ENCODE measurements at regions not wholly inside any gene's neighbourhood (a gene's known extent, or its start where the extent isn't known, plus 50 kb on each side); places are given as distances from the start of the nearest gene placed in this dataset.
"Not testable (repeated sequence)": the region's sequence is repeated elsewhere in the genome, so short reads cannot be mapped to it uniquely, and the experiment has no call there.

DNA sequence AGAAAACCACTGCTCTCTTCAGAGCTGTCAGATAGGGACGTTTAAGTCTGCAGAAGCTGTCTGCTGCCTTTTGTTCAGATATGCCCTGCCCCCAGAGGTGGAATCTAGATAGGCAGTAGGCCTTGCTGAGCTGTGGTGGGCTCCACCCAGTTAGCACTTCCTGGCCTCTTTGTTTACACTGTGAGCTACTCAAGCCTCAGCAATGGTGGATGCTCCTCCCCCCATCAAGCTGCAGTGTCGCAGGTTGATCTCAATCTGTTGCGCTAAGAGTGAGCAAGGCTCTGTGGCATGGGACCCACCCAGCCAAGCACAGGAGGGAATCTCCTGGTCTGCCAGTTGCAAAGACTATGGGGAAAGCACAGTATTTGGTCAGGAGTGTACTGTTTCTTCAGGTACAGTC, 59.2 kb upstream of the ZNF641 start:
- H3K9ac ChIP-seq (ENCODE audit: low read length); H3K27ac ChIP-seq (ENCODE audit: low read depth, low read length); H3K36me3 ChIP-seq (ENCODE audit: control insufficient read depth, insufficient read depth, low read length); H3K27me3 ChIP-seq (ENCODE audit: control insufficient read depth, insufficient read depth, low read length); H3K4me3 ChIP-seq (ENCODE audit: low read length): not testable (repeated sequence)
- peaks cover 11% of the 10 kb centered on the region for H3K4me1 ChIP-seq (ENCODE audit: control insufficient read depth, insufficient read depth, low read length)

DNA sequence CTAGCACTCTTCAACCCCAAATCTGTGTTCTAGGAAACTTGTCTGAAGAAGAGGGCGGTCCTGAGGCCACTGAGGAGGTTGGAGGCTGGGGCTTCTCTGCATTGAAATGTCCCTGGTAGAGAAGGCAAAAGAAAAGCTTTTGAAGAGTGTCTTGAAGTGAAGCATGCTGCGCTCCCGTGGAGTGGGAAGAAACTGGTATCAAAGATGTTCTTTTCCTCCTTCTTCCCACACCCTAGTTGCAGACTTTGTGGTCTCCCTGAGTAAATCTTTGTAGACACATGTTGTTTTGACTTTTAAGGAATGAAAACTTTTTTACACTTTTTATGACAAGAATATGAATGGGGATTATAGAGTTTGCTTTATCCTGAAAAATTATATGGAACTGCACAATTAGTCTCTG, 59.0 kb upstream of the ANP32D start:
- Histone ChIP-seq H3K27me3 (ENCODE audit: control insufficient read depth, insufficient read depth, low read length) (no peaks in the 10 kb centered on the region), H3K4me1 (ENCODE audit: control insufficient read depth, insufficient read depth, low read length) (peaks cover 11% of the 10 kb centered on the region), H3K4me3 (ENCODE audit: low read length) (no peak overlapping the region), H3K9ac (ENCODE audit: low read length) (no peak overlapping the region), H3K27ac (ENCODE audit: low read depth, low read length) (peak overlapping the region; percentile 42), H3K36me3 (ENCODE audit: control insufficient read depth, insufficient read depth, low read length) (no peaks in the 10 kb centered on the region)

DNA sequence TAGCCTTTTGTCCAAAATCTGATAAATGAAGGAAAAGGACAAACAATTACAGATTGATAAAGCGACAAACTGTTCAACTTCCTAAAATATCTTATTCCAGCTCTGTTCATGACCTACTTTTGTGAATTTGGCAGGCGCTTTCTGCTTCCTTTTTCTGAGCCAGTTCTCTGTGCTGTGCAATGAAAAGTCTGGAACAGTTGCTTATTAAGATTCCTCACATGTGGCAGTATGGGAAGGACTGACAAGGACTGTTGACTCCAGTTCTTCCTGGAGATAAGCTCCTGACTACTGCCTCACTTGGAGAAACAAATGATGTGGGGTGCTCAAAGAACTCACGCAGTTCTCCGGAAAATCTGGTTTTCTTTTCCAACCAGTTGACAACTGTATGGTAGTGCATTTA, 58.3 kb upstream of the ANP32D start:
- H3K4me1 ChIP-seq (ENCODE audit: control insufficient read depth, insufficient read depth, low read length) = peaks cover 11% of the 10 kb centered on the region
- H3K27ac ChIP-seq (ENCODE audit: low read depth, low read length) = peak overlapping the region; percentile 51
- no peaks in the 10 kb centered on the region for H3K27me3 ChIP-seq (ENCODE audit: control insufficient read depth, insufficient read depth, low read length)
- no peak overlapping the region for H3K4me3 ChIP-seq (ENCODE audit: low read length)
- H3K9ac ChIP-seq (ENCODE audit: low read length) = no peak overlapping the region
- H3K36me3 ChIP-seq (ENCODE audit: control insufficient read depth, insufficient read depth, low read length) = no peaks in the 10 kb centered on the region

DNA sequence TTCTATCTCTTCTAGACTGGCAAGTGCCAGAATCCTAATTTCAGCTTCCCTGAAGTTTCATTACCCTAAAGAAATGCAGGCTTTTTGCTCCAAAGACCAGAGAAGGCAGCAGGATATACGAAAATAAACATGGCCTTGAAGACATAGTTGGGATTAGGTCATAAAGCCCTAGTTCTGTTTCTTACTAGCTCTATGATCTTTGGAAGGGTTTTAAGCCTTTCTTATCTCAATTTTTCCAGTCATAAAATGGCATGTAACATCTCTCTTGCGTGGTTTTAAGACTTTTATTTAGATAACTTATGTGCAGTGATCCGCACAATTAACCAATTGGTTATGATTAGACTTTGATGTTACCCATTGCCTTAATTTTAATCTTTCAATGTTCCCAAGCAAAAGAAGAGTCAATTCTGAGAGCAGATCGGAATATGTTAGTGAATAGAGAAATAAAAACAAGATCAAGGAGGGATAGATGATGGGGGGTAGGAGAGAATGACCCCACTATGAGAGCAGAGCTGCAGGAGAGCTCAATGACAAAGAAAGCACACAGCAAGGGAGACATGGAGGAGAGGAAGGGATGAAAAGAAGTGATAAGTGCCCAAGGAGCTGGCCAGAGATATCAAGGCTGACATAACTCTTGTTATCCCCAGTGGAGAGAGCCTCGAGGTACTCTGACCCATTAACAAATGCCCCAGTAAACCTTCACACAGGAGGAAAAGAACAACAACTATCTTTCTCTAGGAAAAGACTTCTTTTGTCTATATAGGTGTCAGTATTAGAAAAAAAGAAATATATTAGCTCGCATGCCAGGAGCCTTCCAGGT, 53.0 kb upstream of the ANP32D start:
- Histone ChIP-seq H3K4me3 (ENCODE audit: low read length) (no peak overlapping the region), H3K27ac (ENCODE audit: low read depth, low read length) (no peak overlapping the region), H3K36me3 (ENCODE audit: control insufficient read depth, insufficient read depth, low read length) (no peaks in the 10 kb centered on the region)

DNA sequence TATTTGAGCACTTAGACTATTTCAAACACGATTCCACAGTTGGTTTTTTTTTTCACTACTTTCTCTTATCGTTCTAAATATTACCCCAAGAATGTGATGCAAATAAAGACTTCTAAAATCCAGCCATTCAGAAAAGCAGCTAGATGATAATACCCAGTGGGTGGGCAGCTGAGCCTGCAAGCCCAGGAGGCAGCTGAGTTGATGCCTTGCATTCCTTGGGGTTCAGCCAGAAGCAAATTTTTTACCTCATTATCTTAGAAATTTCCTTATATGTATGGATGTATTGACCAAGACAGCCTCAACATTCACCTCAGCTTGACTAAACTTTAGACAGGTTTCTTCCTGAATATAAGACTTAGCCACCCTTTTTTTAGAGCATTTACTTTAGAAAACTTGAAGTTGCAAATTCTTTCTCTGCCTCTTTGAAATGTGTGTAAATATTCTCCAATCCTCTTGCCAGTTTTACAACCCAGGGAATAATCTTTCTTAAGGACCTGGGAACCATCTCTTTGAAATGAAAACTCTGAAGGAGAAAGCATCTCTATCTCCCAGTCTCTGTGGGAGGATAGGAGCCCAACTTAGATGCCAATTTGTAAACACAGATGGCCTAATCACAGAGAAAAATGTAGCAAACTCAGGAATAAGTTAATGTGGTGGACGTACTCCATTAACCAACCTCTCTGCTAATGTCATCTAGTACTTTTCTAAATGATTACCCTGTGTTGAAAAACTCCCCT, 52.2 kb upstream of the ANP32D start:
- H3K27ac ChIP-seq (ENCODE audit: low read depth, low read length) = no peak overlapping the region

More for the DNA sequence above, 53.0 kb upstream of the ANP32D start:
- H3K4me1 ChIP-seq (ENCODE audit: control insufficient read depth, insufficient read depth, low read length) = peaks cover 6% of the 10 kb centered on the region
- H3K9ac ChIP-seq (ENCODE audit: low read length) = no peak overlapping the region
- no peaks in the 10 kb centered on the region for H3K27me3 ChIP-seq (ENCODE audit: control insufficient read depth, insufficient read depth, low read length)

DNA sequence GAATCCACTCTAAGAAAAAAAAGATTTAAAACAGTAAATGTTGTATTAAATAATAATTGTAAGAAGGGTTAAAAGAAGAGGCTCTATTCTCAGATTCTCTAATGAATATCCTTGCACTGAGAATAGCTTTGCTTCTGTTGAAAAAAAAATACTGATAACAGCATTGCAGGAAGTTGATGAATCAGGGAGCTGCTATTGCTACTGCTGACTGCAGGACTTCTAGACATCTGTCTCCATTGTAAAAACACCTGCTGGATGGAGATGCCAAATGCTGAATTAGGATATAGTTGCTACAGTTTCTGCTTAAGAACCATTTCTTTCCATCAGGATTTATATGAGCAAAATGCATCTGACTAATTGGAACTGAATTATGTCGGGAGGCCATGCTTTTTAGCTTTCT, 50.3 kb upstream of the ANP32D start:
- H3K27ac ChIP-seq (ENCODE audit: low read depth, low read length) = no peak overlapping the region
- H3K9ac ChIP-seq (ENCODE audit: low read length) = no peak overlapping the region
- no peaks in the 10 kb centered on the region for H3K27me3 ChIP-seq (ENCODE audit: control insufficient read depth, insufficient read depth, low read length)
- H3K4me1 ChIP-seq (ENCODE audit: control insufficient read depth, insufficient read depth, low read length) = peaks cover 2% of the 10 kb centered on the region
- H3K36me3 ChIP-seq (ENCODE audit: control insufficient read depth, insufficient read depth, low read length) = no peaks in the 10 kb centered on the region
- no peak overlapping the region for H3K4me3 ChIP-seq (ENCODE audit: low read length)

More for the DNA sequence above, 52.2 kb upstream of the ANP32D start:
- Histone ChIP-seq H3K4me1 (ENCODE audit: control insufficient read depth, insufficient read depth, low read length) (peaks cover 2% of the 10 kb centered on the region), H3K9ac (ENCODE audit: low read length) (no peak overlapping the region), H3K4me3 (ENCODE audit: low read length) (no peak overlapping the region), H3K36me3 (ENCODE audit: control insufficient read depth, insufficient read depth, low read length) (no peaks in the 10 kb centered on the region), H3K27me3 (ENCODE audit: control insufficient read depth, insufficient read depth, low read length) (no peaks in the 10 kb centered on the region)

Data from rectal smooth muscle tissue (tissue), 1 donor.